ENCODE measurements at regions not wholly inside any gene's neighbourhood (a gene's known extent, or its start where the extent isn't known, plus 50 kb on each side); places are given as distances from the start of the nearest gene placed in this dataset.
"Not testable (repeated sequence)": the region's sequence is repeated elsewhere in the genome, so short reads cannot be mapped to it uniquely, and the experiment has no call there.

- no peak for DNase-seq (ENCODE audit: low spot score)
Observed at GRCh38 chr7:10439027-10439426, 534.6 kb upstream of the PHF14 start.

GRCh38 chr7:10455936-10456335 is 517.7 kb upstream of the PHF14 start:
- no peak for DNase-seq (ENCODE audit: low spot score)

- DNase-seq (ENCODE audit: low spot score) = no peak
Observed at GRCh38 chr7:10460474-10460873, 513.2 kb upstream of the PHF14 start.

- DNase-seq (ENCODE audit: low spot score) = no peak
Observed at GRCh38 chr7:10463701-10464100, 510.0 kb upstream of the PHF14 start.

GRCh38 chr7:10465536-10465935 is 508.1 kb upstream of the PHF14 start:
- DNase-seq (ENCODE audit: low spot score) = not testable (repeated sequence)

GRCh38 chr7:10468908-10469307 is 504.8 kb upstream of the PHF14 start:
- no peak for DNase-seq (ENCODE audit: low spot score)

GRCh38 chr7:10469476-10469875 is 504.2 kb upstream of the PHF14 start:
- no peak for DNase-seq (ENCODE audit: low spot score)

GRCh38 chr7:10471280-10472058 is 502.2 kb upstream of the PHF14 start:
- DNase-seq (ENCODE audit: low spot score) = no peak

GRCh38 chr7:10472115-10472514 is 501.6 kb upstream of the PHF14 start:
- no peak for DNase-seq (ENCODE audit: low spot score)

GRCh38 chr7:10473569-10473968 is 500.1 kb upstream of the PHF14 start:
- no peak for DNase-seq (ENCODE audit: low spot score)

- DNase-seq (ENCODE audit: low spot score) = no peak
Observed at GRCh38 chr7:10474048-10474447, 499.6 kb upstream of the PHF14 start.

- DNase-seq (ENCODE audit: low spot score) = no peak
Observed at GRCh38 chr7:10475940-10476641, 497.6 kb upstream of the PHF14 start.

- no peak for DNase-seq (ENCODE audit: low spot score)
Observed at GRCh38 chr7:10476642-10477041, 497.0 kb upstream of the PHF14 start.

- no peak for DNase-seq (ENCODE audit: low spot score)
Observed at GRCh38 chr7:10483671-10484070, 490.0 kb upstream of the PHF14 start.

GRCh38 chr7:10484767-10485166 is 488.9 kb upstream of the PHF14 start:
- DNase-seq (ENCODE audit: low spot score) = no peak

- not testable (repeated sequence) for DNase-seq (ENCODE audit: low spot score)
Observed at GRCh38 chr7:10501206-10501884, 472.3 kb upstream of the PHF14 start.

GRCh38 chr7:10507032-10507431 is 466.6 kb upstream of the PHF14 start:
- no peak for DNase-seq (ENCODE audit: low spot score)

GRCh38 chr7:10521306-10521705 is 452.4 kb upstream of the PHF14 start:
- no peak for DNase-seq (ENCODE audit: low spot score)

GRCh38 chr7:10533429-10533828 is 440.2 kb upstream of the PHF14 start:
- DNase-seq (ENCODE audit: low spot score) = not testable (repeated sequence)

GRCh38 chr7:10536561-10536960 is 437.1 kb upstream of the PHF14 start:
- no peak for DNase-seq (ENCODE audit: low spot score)

GRCh38 chr7:10537764-10538163 is 435.9 kb upstream of the PHF14 start:
- no peak for DNase-seq (ENCODE audit: low spot score)

- DNase-seq (ENCODE audit: low spot score) = peak; percentile 59
Observed at GRCh38 chr7:10557375-10557774, 416.3 kb upstream of the PHF14 start.
